HepG2 (cell line): ENCODE measurements at regions not wholly inside any gene's neighbourhood (a gene's known extent, or its start where the extent isn't known, plus 50 kb on each side); places are given as distances from the start of the nearest gene placed in this dataset.

Source experiments
- ELF1 ChIP-seq: sonication (generic); formaldehyde crosslinking; IDR thresholded peaks from 2 replicates; pipeline ENCODE4 v1.4.0; 2020; ENCODE audit warnings: missing genetic modification reagents
- IRF9 ChIP-seq: sonication (generic); formaldehyde crosslinking; IDR thresholded peaks from 2 replicates; pipeline ENCODE4 v1.8.0; 2022; ENCODE audit warnings: missing genetic modification reagents, mild to moderate bottlenecking, borderline replicate concordance
- KDM1A ChIP-seq: IDR thresholded peaks from 2 replicates; pipeline ENCODE4 v1.6.1; 2016; ENCODE audit warnings: missing compliant biosample characterization
- MLLT10 ChIP-seq: sonication (generic); formaldehyde crosslinking; IDR thresholded peaks from 2 replicates; pipeline ENCODE4 v1.4.0; 2020; ENCODE audit warnings: missing genetic modification reagents
- MLXIP ChIP-seq: sonication (generic); formaldehyde crosslinking; IDR thresholded peaks from 2 replicates; pipeline ENCODE4 v1.9.0; 2021; ENCODE audit warnings: missing genetic modification reagents, borderline replicate concordance
- PAF1 ChIP-seq: IDR thresholded peaks from 2 replicates; pipeline ENCODE4 v1.6.1; 2016; ENCODE audit warnings: missing genetic modification reagents, missing compliant biosample characterization
- RBM22 ChIP-seq: fragments of 200-400 bp; formaldehyde crosslinking; optimal IDR thresholded peaks from 2 replicates; pipeline ENCODE3; 2017; ENCODE audit warnings: mild to moderate bottlenecking, low read length, moderate library complexity
- THRA ChIP-seq: sonication (generic); formaldehyde crosslinking; IDR thresholded peaks from 2 replicates; pipeline ENCODE4 v1.4.0; 2020; ENCODE audit warnings: missing genetic modification reagents, borderline replicate concordance
- ZBTB4 ChIP-seq: sonication (generic); formaldehyde crosslinking; IDR thresholded peaks from 2 replicates; pipeline ENCODE4 v1.4.0; 2020; ENCODE audit warnings: missing genetic modification reagents, mild to moderate bottlenecking, borderline replicate concordance
- ZNF224 ChIP-seq: sonication (generic); formaldehyde crosslinking; IDR thresholded peaks from 2 replicates; pipeline ENCODE4 v1.5.0; 2020; ENCODE audit warnings: mild to moderate bottlenecking, missing genetic modification reagents
- ZNF331 ChIP-seq: sonication (generic); formaldehyde crosslinking; IDR thresholded peaks from 2 replicates; pipeline ENCODE4 v1.4.0; 2020; ENCODE audit warnings: missing genetic modification reagents
- ZNF382 ChIP-seq: sonication (generic); formaldehyde crosslinking; IDR thresholded peaks from 2 replicates; pipeline ENCODE4 v1.5.0; 2020; ENCODE audit warnings: missing genetic modification reagents, mild to moderate bottlenecking, borderline replicate concordance
- ZNF569 ChIP-seq: sonication (generic); formaldehyde crosslinking; IDR thresholded peaks from 2 replicates; pipeline ENCODE4 v1.5.0; 2020; ENCODE audit warnings: mild to moderate bottlenecking, missing genetic modification reagents, moderate library complexity, borderline replicate concordance
- ZSCAN29 ChIP-seq: sonication (generic); formaldehyde crosslinking; conservative IDR thresholded peaks from 2 replicates; pipeline ENCODE4 v1.4.0; 2020; ENCODE audit warnings: mild to moderate bottlenecking, missing genetic modification reagents
- TF ChIP-seq, protein P1 (sequence below): sonication (generic); formaldehyde crosslinking; conservative IDR thresholded peaks from 2 replicates; pipeline ENCODE4 v1.4.0; 2020; ENCODE audit warnings: missing genetic modification reagents

- TF ChIP-seq PAF1 (CRISPR knock-in tag) (no peak), ZNF331 (CRISPR knock-in tag) (peak; percentile 92), MLXIP (CRISPR knock-in tag) (no peak), ZNF382 (CRISPR knock-in tag) (no peak), ZNF569 (CRISPR knock-in tag) (no peak), THRA (CRISPR knock-in tag) (peak; percentile 87; the same call in 1 of the 2 replicates), RBM22 (no peak), ZSCAN29 (CRISPR knock-in tag) (peak; percentile 49; the same call in 1 of the 2 replicates), MLLT10 (CRISPR knock-in tag) (no peak), ZNF224 (CRISPR knock-in tag) (no peak), ZBTB4 (CRISPR knock-in tag) (peak; percentile 47), KDM1A (CRISPR knock-in tag) (peak; percentile 63), ELF1 (CRISPR knock-in tag) (peak; percentile 28; the same call in 1 of the 2 replicates), IRF9 (CRISPR knock-in tag) (0 out of 2 replicates have a peak, but pooled peaks have one; percentile 63)
- TF ChIP-seq, protein P1, sequence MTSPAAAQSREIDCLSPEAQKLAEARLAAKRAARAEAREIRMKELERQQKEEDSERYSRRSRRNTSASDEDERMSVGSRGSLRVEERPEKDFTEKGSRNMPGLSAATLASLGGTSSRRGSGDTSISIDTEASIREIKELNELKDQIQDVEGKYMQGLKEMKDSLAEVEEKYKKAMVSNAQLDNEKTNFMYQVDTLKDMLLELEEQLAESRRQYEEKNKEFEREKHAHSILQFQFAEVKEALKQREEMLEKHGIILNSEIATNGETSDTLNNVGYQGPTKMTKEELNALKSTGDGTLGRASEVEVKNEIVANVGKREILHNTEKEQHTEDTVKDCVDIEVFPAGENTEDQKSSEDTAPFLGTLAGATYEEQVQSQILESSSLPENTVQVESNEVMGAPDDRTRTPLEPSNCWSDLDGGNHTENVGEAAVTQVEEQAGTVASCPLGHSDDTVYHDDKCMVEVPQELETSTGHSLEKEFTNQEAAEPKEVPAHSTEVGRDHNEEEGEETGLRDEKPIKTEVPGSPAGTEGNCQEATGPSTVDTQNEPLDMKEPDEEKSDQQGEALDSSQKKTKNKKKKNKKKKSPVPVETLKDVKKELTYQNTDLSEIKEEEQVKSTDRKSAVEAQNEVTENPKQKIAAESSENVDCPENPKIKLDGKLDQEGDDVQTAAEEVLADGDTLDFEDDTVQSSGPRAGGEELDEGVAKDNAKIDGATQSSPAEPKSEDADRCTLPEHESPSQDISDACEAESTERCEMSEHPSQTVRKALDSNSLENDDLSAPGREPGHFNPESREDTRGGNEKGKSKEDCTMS (CRISPR knock-in tag): no peak
Measured at GRCh38 chr12:115421796-115422709, 738.1 kb upstream of the TBX3 start (continued).
